Endodermal cell (in vitro differentiated cells): ENCODE measurements at regions not wholly inside any gene's neighbourhood (a gene's known extent, or its start where the extent isn't known, plus 50 kb on each side); places are given as distances from the start of the nearest gene placed in this dataset.

Source experiments
- DNase-seq: peaks from one replicate; pipeline ENCODE4 v3.0.0-alpha.2; 2017
- H3K27ac ChIP-seq: 2 replicates; pipeline ENCODE4 v1.5.1; 2013; ENCODE audit warnings: mild to moderate bottlenecking, low read depth, low read length, moderate library complexity
- H3K27me3 ChIP-seq: 2 replicates; pipeline ENCODE4 v1.6.1; 2013; ENCODE audit warnings: mild to moderate bottlenecking, low read length, moderate library complexity; ENCODE audit not compliant: insufficient read depth, control insufficient read depth, poor library complexity, severe bottlenecking
- H3K36me3 ChIP-seq: 2 replicates; pipeline ENCODE4 v1.7.0; 2013; ENCODE audit warnings: mild to moderate bottlenecking, low read length, moderate library complexity; ENCODE audit not compliant: control insufficient read depth, insufficient read depth
- H3K4me1 ChIP-seq: one replicate; pipeline ENCODE4 v1.7.0; 2013; ENCODE audit warnings: low read length; ENCODE audit not compliant: control insufficient read depth, insufficient read depth
- H3K4me3 ChIP-seq: 2 replicates; pipeline ENCODE4 v1.5.1; 2013; ENCODE audit warnings: mild to moderate bottlenecking, low read length, moderate library complexity
- H3K9ac ChIP-seq: 2 replicates; pipeline ENCODE4 v1.6.1; 2013; ENCODE audit warnings: mild to moderate bottlenecking, low read length, moderate library complexity; ENCODE audit not compliant: poor library complexity, severe bottlenecking; ENCODE audit errors: extremely low read depth
- H3K9me3 ChIP-seq: 2 replicates; pipeline ENCODE4 v1.6.1; 2013; ENCODE audit warnings: mild to moderate bottlenecking, low read length, moderate library complexity; ENCODE audit not compliant: control insufficient read depth
- H3K27ac Mint-ChIP-seq: 2 replicates; pipeline ENCODE4 v1.8.0; 2020; ENCODE audit warnings: mixed read lengths
- H3K27me3 Mint-ChIP-seq: 2 replicates; pipeline ENCODE4 v1.8.0; 2021; ENCODE audit warnings: mild to moderate bottlenecking, mixed read lengths; ENCODE audit not compliant: insufficient read depth
- H3K36me3 Mint-ChIP-seq: 2 replicates; pipeline ENCODE4 v1.8.0; 2020; ENCODE audit warnings: low read depth, mixed read lengths
- H3K4me1 Mint-ChIP-seq: 2 replicates; pipeline ENCODE4 v1.8.0; 2020; ENCODE audit warnings: mixed read lengths
- H3K4me3 Mint-ChIP-seq: 2 replicates; pipeline ENCODE4 v1.8.0; 2020; ENCODE audit warnings: mild to moderate bottlenecking, moderate library complexity, mixed read lengths
- H3K9me3 Mint-ChIP-seq: 2 replicates; pipeline ENCODE4 v1.8.0; 2020; ENCODE audit warnings: mild to moderate bottlenecking, mixed read lengths
- CTCF ChIP-seq: fragments of 200-600 bp; sonication (generic); conservative IDR thresholded peaks from 2 replicates; pipeline ENCODE4 v1.5.0; 2021; ENCODE audit warnings: antibody characterized with exemption, mild to moderate bottlenecking
- WGBS, 2 experiments: methylation state at CpG; one replicate each; pipeline versions ENCODE4 v1.1.5 to v1.1.7; 2013; ENCODE audit warnings: missing lambda C conversion rate in 2 of 2, mixed read lengths in 1 of 2; ENCODE audit not compliant: insufficient coverage in 1 of 2, insufficient read length in 1 of 2; 5-methylcytosine and 5-hydroxymethylcytosine counted together

- Histone ChIP-seq H3K9ac (no peak overlapping the region), H3K27ac (no peak overlapping the region), H3K27me3 (no peaks in the 10 kb centered on the region), H3K9me3 (no peaks in the 10 kb centered on the region), H3K4me1 (no peaks in the 10 kb centered on the region), H3K36me3 (peaks cover 77% of the 10 kb centered on the region), H3K4me3 (no peak overlapping the region)
- Mint-ChIP-seq H3K36me3 (peaks cover 21% of the 10 kb centered on the region), H3K27ac (no peak overlapping the region), H3K9me3 (no peaks in the 10 kb centered on the region), H3K4me1 (no peaks in the 10 kb centered on the region), H3K4me3 (no peak overlapping the region), H3K27me3 (no peaks in the 10 kb centered on the region)
- TF ChIP-seq CTCF = no peak
- no peak for DNase-seq
- whole genome bisulfite sequencing, 2 experiments = 97% methylated on average over 1 of the region's 1 CpG; no CpG with 5 or more reads in 1 of the 2 experiments
These were observed 54.6 kb upstream of the POU4F3 start for GRCh38 chr5:146284016-146284415.
